GM19395 (cell line): ENCODE measurements at regions not wholly inside any gene's neighbourhood (a gene's known extent, or its start where the extent isn't known, plus 50 kb on each side); places are given as distances from the start of the nearest gene placed in this dataset.
"Not testable (repeated sequence)": the region's sequence is repeated elsewhere in the genome, so short reads cannot be mapped to it uniquely, and the experiment has no call there.

Source experiments
- ATAC-seq: cut with Tn5 transposase; IDR thresholded peaks from one replicate; pipeline ENCODE4 v1.9.1; 2021; ENCODE audit warnings: mild to moderate bottlenecking, moderate library complexity; ENCODE audit not compliant: unreplicated experiment

DNA sequence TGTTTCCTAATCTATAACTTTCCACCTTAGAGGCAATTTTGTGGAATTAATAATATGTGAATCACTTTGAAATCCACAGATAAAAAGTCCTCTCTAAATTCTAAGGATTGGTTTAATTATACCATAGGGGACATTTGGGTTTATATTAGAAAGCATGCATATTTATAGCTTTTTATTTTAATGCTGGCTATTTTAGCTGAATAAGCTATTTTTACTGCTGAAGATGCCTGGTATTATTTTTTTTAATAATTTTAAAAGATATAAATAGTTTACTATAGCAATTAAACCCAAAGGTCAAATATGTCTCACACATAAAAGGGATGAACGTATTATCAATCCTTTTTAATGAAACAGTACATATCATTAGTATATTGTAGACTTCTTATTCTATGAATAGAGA is 415.4 kb downstream of the MAGEB5 start:
- ATAC-seq: no peak

DNA sequence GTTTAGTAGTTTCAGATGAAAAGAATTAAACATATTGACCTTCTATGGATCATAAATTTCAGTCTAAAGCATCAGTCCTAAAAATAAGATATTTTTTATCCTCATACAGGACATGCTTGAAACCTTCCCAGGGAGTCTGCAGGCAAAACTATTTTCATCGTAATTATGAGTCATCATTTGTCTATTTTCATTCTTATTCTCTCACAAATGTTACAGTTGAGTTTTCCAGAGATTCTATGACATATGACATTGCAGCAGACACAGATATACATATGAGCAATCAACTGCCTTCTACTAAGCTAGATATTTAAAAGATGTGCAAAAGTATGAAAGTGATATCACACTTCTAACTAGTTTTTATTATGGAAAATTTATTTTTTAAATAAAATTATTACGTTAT is 398.0 kb downstream of the MAGEB5 start:
- ATAC-seq: no peak

DNA sequence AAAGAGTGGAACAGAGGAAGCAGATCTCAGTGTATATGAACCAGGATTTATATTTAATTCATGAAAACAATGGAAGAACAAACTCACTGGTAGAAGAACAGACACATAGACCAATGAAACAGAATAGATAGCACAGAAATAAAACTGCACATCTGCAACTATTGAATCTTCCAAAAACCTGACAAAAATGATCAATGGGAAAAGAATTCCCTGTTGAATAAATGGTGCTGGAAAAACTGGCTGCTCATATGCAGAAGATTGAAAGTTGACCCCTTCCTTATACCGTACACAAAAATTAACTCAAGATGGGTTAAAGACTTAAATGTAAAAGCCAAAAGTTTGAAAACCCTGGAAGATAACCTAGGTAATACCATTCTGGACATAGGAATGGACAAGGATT is 391.0 kb downstream of the MAGEB5 start:
- no peak for ATAC-seq

DNA sequence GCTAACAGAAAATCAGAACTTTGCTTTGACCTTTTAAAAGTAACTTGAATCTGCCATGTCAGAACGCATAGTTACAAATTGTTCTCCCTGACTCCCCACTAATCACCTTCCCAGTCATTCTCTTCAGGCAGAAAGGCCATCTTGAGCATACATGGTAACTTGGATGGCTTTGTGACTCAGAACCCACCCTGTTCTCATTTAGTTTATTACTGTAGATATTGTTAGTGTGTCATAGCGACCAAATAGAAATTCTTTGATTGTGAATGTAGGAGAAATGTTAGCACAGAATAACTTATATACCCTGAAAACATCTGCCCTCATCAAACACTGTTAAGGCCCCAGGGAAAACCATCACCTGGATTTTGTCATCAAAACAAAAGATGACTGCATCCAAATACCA is 382.0 kb downstream of the MAGEB5 start:
- no peak for ATAC-seq

DNA sequence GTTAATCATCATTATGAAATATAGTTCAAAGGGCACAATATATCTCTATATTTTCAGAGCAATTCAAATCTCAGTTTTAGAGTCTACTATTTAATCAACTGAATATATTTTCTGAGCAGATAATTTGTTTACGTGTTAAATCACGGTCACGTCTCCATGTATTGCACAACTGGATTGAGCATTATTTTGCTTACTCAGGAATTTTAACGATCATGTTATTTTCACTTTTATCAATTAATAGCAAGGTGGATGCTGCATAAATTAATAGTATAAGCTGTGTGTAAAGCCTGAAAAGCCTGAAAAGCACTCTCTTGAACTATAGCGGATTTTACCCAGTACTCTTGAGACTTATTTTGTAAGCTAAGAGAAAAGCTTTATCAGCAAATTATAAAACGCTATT is 374.9 kb downstream of the MAGEB5 start:
- ATAC-seq: no peak

DNA sequence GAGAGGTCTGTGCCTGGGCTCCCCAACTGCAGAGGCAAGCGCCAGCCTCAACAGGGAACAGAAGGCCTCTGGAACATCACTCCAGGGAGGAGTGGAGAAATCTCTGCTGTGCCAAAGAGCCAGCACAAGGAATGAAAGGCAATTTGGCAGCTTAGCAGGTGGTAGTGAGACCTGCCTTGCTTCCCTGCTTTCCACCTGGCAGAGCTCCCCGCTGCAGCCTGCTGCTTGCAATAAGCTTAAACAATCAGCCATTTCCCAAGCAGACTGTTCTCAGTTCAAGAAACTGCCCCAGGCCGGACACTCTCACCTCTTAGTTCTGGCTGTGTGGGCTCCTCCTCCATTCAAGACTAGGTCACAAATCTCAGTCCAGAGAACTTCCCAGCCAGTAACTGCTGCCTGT is 370.6 kb downstream of the MAGEB5 start:
- no peak for ATAC-seq

DNA sequence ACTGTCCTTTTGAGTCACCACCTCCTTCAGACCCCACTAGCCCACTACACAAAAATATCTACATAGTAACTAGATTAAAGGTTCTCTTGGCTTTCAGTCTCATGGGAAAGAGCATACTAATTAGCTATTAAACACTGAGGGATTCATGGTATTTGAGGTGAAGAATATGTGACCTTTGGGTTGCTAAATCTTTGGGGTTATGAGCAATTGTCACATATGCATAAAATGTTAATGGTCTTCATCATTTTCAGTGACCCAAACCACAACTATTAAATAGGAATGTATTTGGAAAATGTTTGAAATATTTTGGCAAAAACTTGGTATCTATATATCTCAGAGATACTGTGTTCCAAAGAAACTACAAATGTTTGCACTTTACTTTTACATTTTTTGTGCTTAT is 365.1 kb downstream of the MAGEB5 start:
- no peak for ATAC-seq

DNA sequence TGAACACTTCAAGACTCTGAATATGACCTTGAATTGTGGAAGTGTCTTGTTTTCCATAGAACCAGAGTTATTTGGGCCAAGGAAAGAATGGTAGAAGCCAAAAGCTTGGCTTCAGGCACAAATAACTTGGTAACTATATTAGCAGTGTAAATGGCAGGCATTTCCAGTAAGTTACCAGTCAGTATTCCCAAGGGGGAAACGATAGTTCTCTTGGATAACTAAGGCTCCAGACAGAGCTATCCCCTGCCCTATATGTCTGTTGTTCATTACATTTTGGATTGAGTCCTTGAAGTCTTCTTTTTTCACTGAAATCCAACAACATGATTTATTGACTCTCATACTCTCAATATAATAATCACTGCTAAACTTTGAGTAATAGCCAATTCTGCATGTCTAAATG is 364.1 kb downstream of the MAGEB5 start:
- no peak for ATAC-seq

DNA sequence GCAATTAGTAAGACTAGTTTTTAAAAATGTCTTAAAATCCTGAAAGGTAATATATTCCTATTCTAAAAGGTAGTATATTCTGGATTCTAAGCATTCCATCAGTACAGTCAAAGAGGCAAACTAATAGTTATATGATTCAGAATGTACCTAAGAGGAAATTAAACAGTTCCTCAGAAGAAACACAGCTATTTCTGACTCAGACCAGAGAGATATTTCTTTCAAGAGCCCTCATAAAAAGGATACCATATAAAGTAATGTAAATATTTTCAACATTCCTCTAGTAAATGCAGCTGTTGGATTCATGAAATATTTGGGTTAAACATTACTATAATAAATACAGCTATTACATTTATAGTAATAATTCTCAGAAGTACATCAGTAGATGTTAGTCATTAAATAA is 358.3 kb downstream of the MAGEB5 start:
- no peak for ATAC-seq

DNA sequence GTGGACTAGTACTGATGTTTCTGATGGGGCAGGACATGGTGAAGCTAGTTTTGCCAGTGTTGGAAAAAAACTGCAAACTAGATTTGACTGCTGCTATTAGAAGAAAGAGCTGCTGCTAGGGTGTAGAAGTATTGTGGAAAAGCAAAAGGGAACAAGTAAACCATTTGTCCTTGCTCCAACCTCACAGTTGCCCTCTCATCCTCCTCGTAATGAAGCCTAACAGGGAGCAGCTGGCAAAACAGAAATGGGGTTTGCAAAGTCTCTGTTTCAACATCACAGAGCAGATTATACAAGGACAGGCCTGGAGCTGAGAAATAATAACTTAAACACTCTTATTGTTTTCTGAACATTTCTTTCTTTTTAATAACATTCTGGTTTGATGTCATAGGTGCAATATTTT is 346.2 kb downstream of the MAGEB5 start:
- ATAC-seq: no peak

DNA sequence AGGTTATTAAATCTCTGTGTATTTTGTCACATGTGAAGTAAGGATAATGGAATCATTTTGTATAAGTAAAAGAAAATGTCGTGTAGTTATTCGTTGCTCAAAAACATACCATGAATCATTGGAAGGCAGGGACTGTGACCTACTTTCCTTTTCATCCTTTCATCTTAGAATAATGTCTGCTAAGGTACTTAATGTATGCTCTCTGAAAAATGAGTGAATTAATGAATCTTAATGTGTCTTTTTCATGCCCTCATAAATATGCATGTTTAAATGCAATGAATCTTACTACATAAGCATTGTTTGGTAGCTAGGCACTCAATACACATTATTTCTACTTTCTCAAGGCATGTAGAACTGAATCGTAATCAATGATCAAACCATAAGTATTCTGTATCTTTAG is 343.9 kb downstream of the MAGEB5 start:
- no peak for ATAC-seq

DNA sequence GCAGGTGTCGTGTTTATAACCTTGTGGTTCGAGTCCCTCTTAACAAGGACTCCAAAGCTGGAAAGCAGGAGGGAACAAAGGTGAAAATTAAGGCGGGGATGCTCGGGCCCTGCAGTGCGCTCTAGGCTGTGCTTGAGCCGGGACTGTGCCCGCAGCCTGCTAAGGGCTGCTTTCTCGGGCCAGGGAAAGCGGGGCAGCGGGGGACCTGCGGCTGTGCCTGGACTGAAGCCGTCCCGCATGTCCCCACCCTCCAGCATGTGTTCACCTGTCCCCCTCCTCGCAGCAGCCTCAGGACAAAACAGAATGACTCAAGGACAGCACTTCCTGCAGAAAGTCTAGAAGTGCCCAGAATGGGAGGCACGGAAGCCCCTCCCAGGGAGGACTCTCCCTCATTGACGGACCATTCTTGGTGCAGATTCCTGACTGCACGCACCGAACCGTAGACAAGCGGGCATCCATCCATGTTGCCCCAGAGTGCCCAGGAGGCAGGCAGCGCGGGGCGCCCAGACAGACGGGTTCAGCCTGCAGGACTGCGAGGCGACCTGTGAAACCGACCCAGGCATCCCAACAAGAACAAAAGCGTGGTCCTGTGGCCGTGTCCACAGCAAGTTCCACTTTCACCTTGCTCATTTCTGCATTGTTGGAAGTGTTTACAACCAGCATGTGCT is 342.9 kb downstream of the MAGEB5 start:
- no peak for ATAC-seq

DNA sequence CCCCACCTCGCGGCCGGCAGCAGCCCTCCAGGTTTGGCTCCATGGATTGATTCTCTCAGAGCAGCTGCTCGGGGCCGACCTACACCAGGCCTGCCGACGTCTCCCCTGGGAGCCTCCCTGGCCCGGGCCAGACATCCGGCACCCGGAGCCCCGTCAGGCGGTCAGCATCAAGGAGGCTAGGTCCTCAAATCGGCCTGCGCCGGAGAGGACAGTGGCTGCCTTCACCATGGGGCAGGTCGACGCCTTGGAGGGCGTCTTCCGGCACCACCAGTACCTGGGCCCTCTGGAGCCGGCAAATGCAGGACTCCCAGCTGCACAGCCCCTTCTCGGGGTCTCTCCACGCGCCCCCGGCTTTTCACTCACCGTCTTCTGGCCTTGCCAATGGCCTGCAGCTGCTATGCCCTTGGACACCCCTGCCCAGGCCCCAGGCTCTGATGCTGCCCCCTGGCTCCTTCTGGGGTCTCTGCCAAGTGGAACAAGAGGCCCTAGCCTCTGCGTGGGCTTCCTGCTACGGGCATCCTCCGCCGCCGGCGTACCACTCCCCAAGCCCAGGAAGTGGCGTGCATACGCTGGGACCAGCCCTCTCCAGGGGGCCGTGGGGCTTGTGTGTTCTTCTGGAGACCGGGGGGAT is 341.8 kb downstream of the MAGEB5 start:
- no peak for ATAC-seq

DNA sequence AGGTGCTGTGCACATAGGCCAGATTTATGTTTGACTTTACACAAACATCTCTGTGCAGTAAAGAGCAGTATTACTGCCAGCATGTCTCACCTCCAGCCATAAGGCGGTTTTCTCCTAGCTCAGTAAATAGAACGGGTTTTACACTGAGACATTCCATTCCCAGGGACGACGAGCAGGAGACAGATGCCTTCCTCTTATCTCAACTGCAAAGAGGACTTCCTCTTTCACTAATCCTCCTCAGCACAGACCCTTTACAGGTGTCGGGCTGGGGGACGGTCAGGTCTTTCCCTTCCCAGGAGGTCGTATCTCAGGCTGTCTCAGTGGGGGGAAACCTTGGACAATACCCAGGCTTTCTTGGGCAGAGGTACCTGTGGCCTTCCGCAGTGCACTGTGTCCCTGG is 309.8 kb downstream of the MAGEB5 start:
- ATAC-seq: not testable (repeated sequence)

DNA sequence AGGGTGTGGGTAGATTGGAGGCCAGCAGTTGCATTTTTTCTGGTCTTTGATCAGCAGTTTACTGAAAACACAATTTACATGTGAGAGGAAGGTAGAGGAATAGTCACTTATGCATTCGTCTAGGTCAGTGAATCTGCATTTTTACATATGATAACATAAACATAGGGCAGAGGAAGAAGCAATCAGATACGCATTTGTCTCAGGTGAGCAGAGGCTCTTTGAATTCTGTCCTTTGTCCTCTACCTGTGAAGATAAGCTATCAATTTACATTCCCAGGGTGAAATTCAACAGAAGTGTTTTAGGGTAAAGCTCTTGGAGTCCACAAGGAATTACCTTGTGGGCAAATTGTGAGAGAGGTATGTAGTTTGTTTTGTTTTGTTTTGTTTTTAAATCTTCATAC is 306.5 kb downstream of the MAGEB5 start:
- ATAC-seq: no peak

DNA sequence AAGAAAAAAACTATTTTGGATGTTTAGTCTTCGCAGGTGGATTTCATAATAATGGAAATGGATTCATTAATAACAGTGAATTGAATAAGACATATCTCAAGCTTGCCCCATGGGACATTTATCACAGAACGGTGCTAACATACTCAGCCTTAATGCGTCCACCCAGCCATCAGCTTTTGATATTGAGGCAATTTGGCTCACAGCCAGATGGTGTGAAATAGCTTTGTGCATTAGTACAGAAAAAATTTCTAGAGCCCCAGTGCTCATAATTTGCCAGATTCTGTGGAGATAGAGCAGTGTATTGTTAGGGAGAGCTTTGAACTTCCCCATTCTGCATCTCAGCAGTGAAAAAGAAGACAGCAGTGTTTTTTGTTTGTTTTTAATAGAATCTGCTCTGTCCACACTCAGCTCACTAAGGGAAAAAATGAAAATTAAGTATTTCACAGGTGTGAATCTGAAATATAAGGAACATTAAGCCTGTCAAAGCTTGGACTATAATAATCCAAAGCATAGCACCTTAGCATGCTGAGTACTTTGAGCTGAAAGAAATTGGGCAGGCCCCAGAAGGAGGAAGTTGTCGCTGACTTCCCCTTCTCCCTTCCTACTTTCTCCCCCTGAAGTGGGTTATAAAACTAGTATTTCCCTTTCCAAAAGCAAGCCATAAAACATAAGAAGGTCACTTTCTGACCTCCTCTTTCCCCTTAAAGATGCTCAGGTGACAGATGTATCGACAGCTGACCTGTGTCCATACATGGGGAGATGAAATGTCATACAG is 295.8 kb downstream of the MAGEB5 start:
- ATAC-seq: no peak

DNA sequence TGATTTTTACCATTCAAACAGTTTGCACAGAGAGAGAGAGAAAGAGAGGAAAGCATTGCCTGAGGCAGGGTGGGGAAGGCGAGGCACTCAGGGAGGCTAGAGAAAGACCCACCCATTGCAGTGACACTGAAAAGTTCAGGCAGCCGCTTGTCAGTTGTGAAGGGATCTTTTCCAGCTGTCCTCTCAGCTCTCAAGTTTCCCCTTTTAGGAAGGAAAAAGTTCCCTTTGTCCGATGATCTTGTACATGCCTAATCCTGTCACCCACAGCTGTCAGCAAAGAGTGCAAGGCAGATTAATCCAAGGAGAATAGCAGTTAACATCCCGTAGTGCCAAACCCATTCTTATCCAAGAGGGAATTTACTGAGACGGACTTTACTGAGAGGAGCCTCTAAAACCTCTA is 255.0 kb downstream of the MAGEB5 start:
- no peak for ATAC-seq

DNA sequence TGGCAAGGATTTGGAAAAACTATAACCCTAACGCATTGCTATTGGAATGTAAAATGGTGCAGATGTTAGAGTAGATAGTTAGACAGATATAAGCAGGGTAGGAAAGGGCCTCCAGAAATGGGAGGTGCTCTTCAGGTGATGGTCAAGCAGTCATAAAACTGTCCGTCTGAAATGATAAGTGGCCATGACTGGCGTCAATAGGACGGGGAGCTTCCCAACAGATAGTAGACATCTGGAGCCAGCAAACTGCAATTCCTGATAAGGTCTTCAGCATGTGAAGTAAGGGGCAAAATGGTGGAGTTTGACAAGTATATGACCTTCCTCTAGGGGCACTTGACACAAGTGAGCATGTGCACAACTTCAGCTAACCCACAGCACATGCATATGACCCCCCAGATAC is 250.4 kb downstream of the MAGEB5 start:
- ATAC-seq: no peak

DNA sequence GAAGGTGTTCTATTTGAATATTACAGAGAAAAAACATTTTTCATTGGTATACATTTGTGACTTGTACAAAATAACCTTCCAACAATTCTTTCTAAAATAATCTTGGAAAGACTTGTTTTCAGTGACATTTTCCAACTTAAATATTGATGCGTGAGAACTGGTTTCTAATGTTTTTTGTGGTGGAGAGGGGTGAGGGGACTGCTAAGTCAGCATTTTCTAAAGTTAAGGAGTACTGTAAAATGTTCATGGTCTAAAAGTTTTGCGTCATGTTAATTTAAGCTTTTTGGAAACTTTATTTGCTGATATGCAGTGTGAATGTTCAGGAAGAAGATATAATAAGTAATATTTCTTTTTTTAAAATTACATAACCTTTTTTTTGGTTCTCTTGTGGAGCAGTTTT is 229.3 kb downstream of the MAGEB5 start:
- no peak for ATAC-seq

DNA sequence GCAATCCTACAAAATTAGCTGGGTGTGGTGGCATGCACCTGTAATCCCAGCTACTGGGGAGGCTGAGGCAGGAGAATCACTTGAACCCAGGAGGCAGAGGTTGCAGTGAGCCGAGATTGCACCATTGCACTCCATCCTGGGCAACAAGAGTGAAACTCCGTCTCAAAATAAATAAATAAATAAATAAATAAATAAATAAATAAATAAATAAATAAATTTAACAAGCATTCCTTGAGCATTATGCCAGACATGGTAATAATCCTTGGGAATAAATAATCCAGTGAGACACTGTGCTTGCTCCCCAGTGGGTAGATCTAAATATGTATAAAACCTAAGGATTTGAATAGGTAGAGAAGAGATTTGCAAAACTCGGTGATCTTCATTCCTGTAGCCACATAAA is 228.4 kb downstream of the MAGEB5 start:
- not testable (repeated sequence) for ATAC-seq

DNA sequence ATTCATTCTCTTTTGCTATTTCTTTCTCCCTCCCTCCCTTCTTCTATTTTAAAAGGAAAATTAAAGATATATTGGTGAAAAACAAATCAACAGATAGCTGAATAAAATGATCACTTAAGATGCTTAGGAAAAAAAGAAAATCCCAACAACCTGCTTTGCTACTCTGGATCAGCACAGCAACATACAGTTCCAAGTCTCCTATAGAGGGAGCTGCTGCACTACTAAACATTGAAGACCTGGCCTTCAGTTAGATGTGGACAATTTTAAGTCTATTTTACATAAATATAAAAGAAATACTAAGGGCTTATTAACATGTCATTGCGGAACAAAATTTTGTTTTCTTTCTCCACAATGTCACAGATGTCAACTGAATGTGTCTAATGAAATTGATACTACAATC is 226.4 kb downstream of the MAGEB5 start:
- no peak for ATAC-seq

DNA sequence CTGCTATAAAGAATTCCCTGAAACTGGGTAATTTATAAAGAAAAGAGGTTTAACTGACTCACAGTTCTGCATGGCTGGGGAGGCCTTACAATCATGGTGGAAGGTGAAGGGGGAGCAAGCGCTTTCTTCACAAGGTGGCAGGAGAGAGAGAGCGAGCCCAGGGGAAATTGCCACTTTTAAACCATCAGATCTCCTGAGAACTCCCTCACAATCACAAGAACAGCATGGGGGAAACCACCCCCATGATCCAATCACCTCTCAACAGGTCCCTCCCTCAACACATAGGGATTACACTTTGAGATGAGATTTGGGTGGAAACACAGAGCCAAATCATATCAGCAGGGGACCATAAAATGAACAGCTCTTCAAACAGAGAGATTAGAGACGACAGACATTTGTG is 198.6 kb downstream of the MAGEB5 start:
- no peak for ATAC-seq
